Body of pancreas (tissue), 4 donors: ENCODE measurements at regions not wholly inside any gene's neighbourhood (a gene's known extent, or its start where the extent isn't known, plus 50 kb on each side); places are given as distances from the start of the nearest gene placed in this dataset.
"Not testable (repeated sequence)": the region's sequence is repeated elsewhere in the genome, so short reads cannot be mapped to it uniquely, and the experiment has no call there.

ENCODE experiments used
- POLR2A ChIP-seq, 3 donors: fragments of 450-650 bp; IDR thresholded peaks; one replicate each; pipeline ENCODE4 v1.6.1; 2016; ENCODE audit warnings: antibody characterized with exemption in 3 of 3, mild to moderate bottlenecking in 2 of 3
- TF ChIP-seq, protein P1 (sequence below), 7 experiments: fragments of 450-650 bp in 4 of 7; fragments of 200-600 bp in 3 of 7; sonication (generic) in 3 of 7; IDR thresholded peaks; one replicate each; pipeline ENCODE4 v1.5.1; 2016 to 2019; ENCODE audit warnings: antibody characterized with exemption in 7 of 7

DNA sequence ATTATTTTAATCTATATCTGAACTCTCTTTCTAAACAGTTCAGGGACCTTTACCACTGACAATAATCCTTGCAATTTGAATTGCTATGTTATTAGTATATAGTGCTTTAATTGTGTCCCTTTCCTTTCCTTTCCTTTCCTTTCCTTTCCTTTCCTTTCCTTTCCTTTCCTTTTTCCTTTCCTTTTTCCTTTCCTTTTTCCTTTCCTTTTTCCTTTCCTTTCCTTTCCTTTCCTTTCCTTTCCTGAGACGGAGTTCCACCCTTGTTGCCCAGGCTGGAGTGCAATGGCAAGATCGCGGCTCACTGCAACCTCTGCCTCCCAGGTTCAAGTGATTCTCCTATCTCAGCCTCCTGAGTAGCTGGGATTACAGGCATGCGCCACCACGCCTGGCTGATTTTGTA, 225.1 kb downstream of the CXXC4 start:
- TF ChIP-seq, protein P1, sequence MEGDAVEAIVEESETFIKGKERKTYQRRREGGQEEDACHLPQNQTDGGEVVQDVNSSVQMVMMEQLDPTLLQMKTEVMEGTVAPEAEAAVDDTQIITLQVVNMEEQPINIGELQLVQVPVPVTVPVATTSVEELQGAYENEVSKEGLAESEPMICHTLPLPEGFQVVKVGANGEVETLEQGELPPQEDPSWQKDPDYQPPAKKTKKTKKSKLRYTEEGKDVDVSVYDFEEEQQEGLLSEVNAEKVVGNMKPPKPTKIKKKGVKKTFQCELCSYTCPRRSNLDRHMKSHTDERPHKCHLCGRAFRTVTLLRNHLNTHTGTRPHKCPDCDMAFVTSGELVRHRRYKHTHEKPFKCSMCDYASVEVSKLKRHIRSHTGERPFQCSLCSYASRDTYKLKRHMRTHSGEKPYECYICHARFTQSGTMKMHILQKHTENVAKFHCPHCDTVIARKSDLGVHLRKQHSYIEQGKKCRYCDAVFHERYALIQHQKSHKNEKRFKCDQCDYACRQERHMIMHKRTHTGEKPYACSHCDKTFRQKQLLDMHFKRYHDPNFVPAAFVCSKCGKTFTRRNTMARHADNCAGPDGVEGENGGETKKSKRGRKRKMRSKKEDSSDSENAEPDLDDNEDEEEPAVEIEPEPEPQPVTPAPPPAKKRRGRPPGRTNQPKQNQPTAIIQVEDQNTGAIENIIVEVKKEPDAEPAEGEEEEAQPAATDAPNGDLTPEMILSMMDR (IDR thresholded peaks at IDR 0.05) = not testable (repeated sequence)
- TF ChIP-seq POLR2A (IDR thresholded peaks at IDR 0.05) = not testable (repeated sequence)
